ENCODE measurements at regions not wholly inside any gene's neighbourhood (a gene's known extent, or its start where the extent isn't known, plus 50 kb on each side); places are given as distances from the start of the nearest gene placed in this dataset.

DNA sequence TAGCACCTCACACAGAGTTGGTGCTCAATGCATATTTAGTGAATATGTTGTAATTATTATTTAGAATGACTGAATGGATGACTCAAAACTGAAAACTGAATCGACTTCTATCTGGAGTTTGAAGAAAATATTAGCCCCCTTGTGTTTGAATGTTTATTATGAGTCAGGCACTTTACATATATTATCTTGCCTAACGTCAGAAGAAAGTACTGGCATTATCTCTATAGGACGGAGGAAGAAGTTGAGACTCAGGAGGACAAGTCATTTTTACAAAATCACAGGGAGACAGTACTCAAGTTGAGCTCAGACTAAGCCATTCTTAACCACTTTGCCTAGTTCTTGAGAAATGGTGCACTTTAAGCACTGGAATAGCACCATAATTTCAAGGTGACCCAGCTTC, 684.0 kb downstream of the UTRN start:
- TF ChIP-seq CTCF (IDR thresholded peaks at IDR 0.05) (no peak), EZH2 (IDR thresholded peaks at IDR 0.05; ENCODE audit: borderline replicate concordance, insufficient read depth, low read depth, low read length, poor library complexity, severe bottlenecking) (no peak)
